Colonic mucosa (tissue), 4 donors: ENCODE measurements at regions not wholly inside any gene's neighbourhood (a gene's known extent, or its start where the extent isn't known, plus 50 kb on each side); places are given as distances from the start of the nearest gene placed in this dataset.

Source experiments
- DNase-seq: peaks from one replicate; pipeline ENCODE4 v3.0.0-alpha.2; 2020
- H3K27ac ChIP-seq: fragments of 200-600 bp; one replicate; pipeline ENCODE4 v1.8.0; 2021
- H3K27me3 ChIP-seq: fragments of 200-600 bp; one replicate; pipeline ENCODE4 v1.8.0; 2021
- H3K36me3 ChIP-seq: fragments of 200-600 bp; one replicate; pipeline ENCODE4 v1.8.0; 2021
- H3K4me1 ChIP-seq: fragments of 200-600 bp; one replicate; pipeline ENCODE4 v1.8.0; 2021; ENCODE audit warnings: mild to moderate bottlenecking
- H3K4me3 ChIP-seq: fragments of 200-600 bp; one replicate; pipeline ENCODE4 v1.8.0; 2021
- H3K9ac ChIP-seq, 2 donors: one replicate each; pipeline ENCODE4 v1.7.0; 2013; ENCODE audit warnings: control low read depth in 2 of 2, low read depth in 2 of 2, low read length in 2 of 2
- H3K9me3 ChIP-seq: fragments of 200-600 bp; one replicate; pipeline ENCODE4 v1.8.0; 2021
- intact Hi-C: fragments of 100-400 bp; cut with DNase I; formaldehyde crosslinking; loops from one replicate; pipeline ENCODE4 v1.14.1; 2022
- TF ChIP-seq, protein P1 (sequence below): fragments of 200-600 bp; IDR thresholded peaks from one replicate; pipeline ENCODE4 v1.8.0; 2022; ENCODE audit warnings: antibody characterized with exemption, mild to moderate bottlenecking
- donor health status: healthy.
- donor health status: DM: no; HTN: no; CAD: no.
- donor health status: DM: no; HTN: no; CAD: no.

DNA sequence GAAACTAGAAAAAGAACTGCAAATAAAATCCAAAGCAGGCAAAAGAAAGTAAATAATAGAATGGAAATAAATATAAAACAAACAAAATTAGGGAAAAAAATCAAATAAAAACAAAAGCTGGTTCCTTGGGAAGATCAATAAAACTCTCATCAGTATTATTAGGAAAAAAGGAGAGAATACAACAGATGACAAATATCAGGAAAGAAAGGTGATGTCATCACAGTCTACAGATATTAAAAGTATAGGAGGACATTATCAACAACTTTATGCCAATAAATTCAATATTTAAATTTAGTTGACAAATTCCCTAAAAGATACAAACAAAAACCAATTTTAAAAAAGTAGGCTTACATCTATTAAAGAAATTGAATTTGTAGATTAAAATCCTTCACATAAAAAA, 107.4 kb upstream of the FOXN3 start:
- intact Hi-C loops: no loop called here
- TF ChIP-seq, protein P1, sequence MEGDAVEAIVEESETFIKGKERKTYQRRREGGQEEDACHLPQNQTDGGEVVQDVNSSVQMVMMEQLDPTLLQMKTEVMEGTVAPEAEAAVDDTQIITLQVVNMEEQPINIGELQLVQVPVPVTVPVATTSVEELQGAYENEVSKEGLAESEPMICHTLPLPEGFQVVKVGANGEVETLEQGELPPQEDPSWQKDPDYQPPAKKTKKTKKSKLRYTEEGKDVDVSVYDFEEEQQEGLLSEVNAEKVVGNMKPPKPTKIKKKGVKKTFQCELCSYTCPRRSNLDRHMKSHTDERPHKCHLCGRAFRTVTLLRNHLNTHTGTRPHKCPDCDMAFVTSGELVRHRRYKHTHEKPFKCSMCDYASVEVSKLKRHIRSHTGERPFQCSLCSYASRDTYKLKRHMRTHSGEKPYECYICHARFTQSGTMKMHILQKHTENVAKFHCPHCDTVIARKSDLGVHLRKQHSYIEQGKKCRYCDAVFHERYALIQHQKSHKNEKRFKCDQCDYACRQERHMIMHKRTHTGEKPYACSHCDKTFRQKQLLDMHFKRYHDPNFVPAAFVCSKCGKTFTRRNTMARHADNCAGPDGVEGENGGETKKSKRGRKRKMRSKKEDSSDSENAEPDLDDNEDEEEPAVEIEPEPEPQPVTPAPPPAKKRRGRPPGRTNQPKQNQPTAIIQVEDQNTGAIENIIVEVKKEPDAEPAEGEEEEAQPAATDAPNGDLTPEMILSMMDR: no peak
- Histone ChIP-seq H3K36me3 (no peaks in the 10 kb centered on the region), H3K27me3 (no peaks in the 10 kb centered on the region), H3K4me3 (no peak overlapping the region), H3K9ac (no peak overlapping the region), H3K27ac (no peak overlapping the region), H3K9me3 (no peaks in the 10 kb centered on the region), H3K4me1 (no peaks in the 10 kb centered on the region)
- DNase-seq: no peak

DNA sequence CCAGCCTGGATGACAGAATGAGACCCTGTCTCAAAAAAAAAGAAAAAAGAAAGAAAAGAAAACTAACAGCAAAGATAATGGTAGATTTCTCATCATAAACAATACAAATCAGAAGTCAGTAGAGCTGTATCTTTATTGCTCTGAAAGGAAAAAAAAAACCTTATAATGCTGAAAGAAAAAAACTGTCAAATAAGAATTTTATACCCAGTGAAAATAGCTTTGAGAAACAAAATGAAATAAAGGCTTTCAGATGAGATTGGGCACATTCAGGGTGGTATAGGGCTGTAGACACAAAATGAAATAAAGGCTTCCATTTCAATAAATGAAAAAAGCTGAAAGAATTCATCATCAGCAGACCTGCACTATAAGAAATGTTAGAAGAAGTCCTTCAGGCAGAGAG, 105.0 kb upstream of the FOXN3 start:
- intact Hi-C loops: no loop called here
- no peak overlapping the region for H3K4me3 ChIP-seq
- H3K9ac ChIP-seq: no peak overlapping the region
- H3K36me3 ChIP-seq: no peaks in the 10 kb centered on the region
- no peaks in the 10 kb centered on the region for H3K27me3 ChIP-seq
- no peak overlapping the region for H3K27ac ChIP-seq
- TF ChIP-seq, protein P1: no peak
- H3K9me3 ChIP-seq: no peaks in the 10 kb centered on the region
- H3K4me1 ChIP-seq: no peaks in the 10 kb centered on the region
- DNase-seq: no peak

DNA sequence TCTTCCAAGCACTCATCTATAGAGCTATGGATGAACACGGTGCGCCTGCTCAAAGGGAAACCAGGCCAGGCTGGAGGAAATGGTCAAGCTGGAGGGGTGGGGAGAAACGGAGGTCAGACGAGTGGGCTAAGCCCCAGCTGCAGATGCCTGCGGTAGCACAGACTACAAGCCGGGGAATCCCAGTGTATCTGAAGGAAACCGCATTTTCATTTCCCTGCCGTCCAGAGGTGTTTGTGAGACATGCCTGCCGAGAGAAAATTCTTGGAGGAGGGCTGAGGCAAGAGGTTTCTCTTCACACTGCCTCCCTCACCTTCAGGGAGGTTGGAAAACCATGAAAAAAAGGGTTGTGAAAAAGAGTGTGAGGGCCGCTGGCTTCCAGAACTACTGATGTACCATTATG, 102.0 kb upstream of the FOXN3 start:
- Histone ChIP-seq H3K9me3 (no peaks in the 10 kb centered on the region), H3K4me3 (no peak overlapping the region), H3K27ac (no peak overlapping the region), H3K27me3 (no peaks in the 10 kb centered on the region), H3K36me3 (no peaks in the 10 kb centered on the region), H3K9ac (no peak overlapping the region), H3K4me1 (no peaks in the 10 kb centered on the region)
- intact Hi-C loops: no loop called here
- no peak for DNase-seq
- TF ChIP-seq, protein P1: no peak

DNA sequence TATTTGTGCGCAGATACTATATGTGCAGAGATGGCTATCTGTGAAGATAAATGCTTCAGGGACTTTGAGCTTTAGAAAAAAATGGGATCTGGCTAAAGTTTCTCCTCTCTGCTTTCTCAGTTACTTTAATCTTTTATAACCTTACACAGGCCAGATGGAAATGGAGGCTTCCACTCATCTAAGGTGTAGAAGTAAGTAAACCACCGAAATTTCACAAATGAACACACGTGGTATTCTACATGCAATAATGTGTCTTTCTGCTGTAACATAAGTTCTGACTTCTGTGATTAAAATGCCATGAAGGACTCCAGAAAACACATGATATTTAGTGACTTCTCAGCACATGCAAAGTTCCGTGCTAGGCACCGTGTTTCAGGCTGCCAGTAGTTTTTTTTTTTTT, 99.1 kb upstream of the FOXN3 start:
- H3K36me3 ChIP-seq: no peaks in the 10 kb centered on the region
- no peaks in the 10 kb centered on the region for H3K27me3 ChIP-seq
- no peak for DNase-seq
- intact Hi-C loops: no loop called here
- no peak overlapping the region for H3K9ac ChIP-seq
- H3K4me1 ChIP-seq: no peaks in the 10 kb centered on the region
- no peak overlapping the region for H3K27ac ChIP-seq
- no peaks in the 10 kb centered on the region for H3K9me3 ChIP-seq
- no peak overlapping the region for H3K4me3 ChIP-seq
- TF ChIP-seq, protein P1: no peak

DNA sequence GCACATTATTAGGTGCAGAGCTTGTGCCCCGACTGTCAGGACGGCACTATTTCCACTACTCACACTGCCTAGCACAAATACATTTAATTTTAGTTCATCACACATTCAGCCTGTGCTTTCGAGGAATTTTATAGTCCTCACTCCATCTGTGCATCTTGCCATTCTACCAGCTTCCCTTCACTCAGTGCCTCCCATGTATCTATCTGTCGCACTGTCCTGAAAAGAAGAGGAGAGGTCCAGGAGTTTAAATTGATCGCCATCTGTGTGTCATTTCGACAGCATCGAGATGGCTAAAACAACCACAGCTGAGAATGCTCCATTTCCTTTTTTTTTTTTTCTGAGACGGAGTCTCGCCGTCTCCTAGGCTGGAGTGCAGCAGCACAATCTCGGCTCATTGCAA, 97.6 kb upstream of the FOXN3 start:
- H3K4me1 ChIP-seq: no peaks in the 10 kb centered on the region
- no peak overlapping the region for H3K9ac ChIP-seq
- H3K9me3 ChIP-seq: no peaks in the 10 kb centered on the region
- intact Hi-C loops: no loop called here
- TF ChIP-seq, protein P1: no peak
- no peak overlapping the region for H3K4me3 ChIP-seq
- H3K27me3 ChIP-seq: no peaks in the 10 kb centered on the region
- H3K36me3 ChIP-seq: no peaks in the 10 kb centered on the region
- no peak for DNase-seq
- H3K27ac ChIP-seq: no peak overlapping the region

DNA sequence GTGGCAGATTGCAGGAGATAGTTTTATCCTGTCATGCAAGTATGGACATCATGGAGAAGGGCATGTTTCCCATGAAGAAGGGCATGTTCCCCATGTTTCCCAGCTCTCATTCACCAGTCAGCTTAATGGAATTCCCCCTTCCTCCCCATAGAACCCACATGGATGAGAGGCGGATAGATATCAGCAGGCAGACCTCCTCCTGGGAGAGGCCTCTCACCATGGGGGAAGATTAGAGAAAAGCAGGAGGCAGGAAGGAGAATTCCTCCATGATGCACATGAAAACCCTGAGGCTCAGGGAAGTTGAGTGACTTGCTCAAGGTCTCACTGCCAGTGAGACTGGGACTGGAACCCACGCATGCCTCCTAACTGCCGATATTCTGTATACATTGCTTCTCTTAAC, 92.9 kb upstream of the FOXN3 start:
- TF ChIP-seq, protein P1: no peak
- H3K9ac ChIP-seq: no peak overlapping the region
- intact Hi-C loops: no loop called here
- H3K4me3 ChIP-seq: no peak overlapping the region
- no peak for DNase-seq
- H3K4me1 ChIP-seq: no peaks in the 10 kb centered on the region
- no peaks in the 10 kb centered on the region for H3K27me3 ChIP-seq
- H3K27ac ChIP-seq: no peak overlapping the region
- H3K9me3 ChIP-seq: no peaks in the 10 kb centered on the region
- no peaks in the 10 kb centered on the region for H3K36me3 ChIP-seq
